ENCODE measurements at regions not wholly inside any gene's neighbourhood (a gene's known extent, or its start where the extent isn't known, plus 50 kb on each side); places are given as distances from the start of the nearest gene placed in this dataset.
"Not testable (repeated sequence)": the region's sequence is repeated elsewhere in the genome, so short reads cannot be mapped to it uniquely, and the experiment has no call there.

DNA sequence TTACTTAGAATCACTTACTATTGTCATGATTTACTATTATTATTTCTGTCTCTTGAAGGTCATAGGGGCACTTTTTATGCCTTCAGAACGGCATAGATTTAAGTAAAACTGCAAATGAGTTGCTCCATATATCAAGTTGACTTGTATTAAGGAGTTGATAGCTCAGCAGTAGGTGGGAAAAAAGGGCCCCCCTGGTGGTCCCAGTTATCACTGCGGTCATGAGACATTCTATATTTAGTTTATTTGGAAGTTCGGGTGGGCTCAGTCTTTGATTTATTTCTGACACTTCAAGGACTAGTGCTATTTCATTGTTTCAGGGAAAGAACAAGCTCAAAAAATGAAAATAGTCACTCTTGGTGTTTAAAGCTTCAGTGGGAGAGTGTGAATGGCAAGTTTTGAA lies 159.3 kb downstream of the SLC24A2 start:
- Histone ChIP-seq H3K79me1 (ENCODE audit: insufficient read depth, low read depth, low read length, poor library complexity, severe bottlenecking) (no peaks in the 10 kb centered on the region), H3K9me3 (ENCODE audit: control insufficient read depth, low read depth, low read length) (no peaks in the 10 kb centered on the region), H3K14ac (ENCODE audit: insufficient read depth, low read length) (no peak overlapping the region), H4K8ac (replicated peaks; ENCODE audit: insufficient read length, low read depth, low read length) (no peak overlapping the region), H3K27me3 (ENCODE audit: insufficient read depth, low read length) (no peaks in the 10 kb centered on the region), H3K56ac (ENCODE audit: insufficient read length, low read depth, low read length) (no peak overlapping the region), H3T11ph (ENCODE audit: low read length) (no peak overlapping the region), H2BK120ac (ENCODE audit: low read depth, low read length, poor library complexity, severe bottlenecking) (no peak overlapping the region), H3K18ac (ENCODE audit: insufficient read length, low read depth, low read length) (no peak overlapping the region), H2BK5ac (ENCODE audit: insufficient read length, low read length) (no peak overlapping the region), H2AFZ (ENCODE audit: low read length) (no peak overlapping the region), H2BK20ac (ENCODE audit: low read depth, low read length, poor library complexity, severe bottlenecking) (no peak overlapping the region), H2BK12ac (ENCODE audit: insufficient read length, low read depth, low read length) (no peak overlapping the region), H3K23ac (ENCODE audit: insufficient read length, low read depth, low read length) (no peak overlapping the region), H3K23me2 (ENCODE audit: insufficient read length, low read depth, low read length, poor library complexity, severe bottlenecking) (no peaks in the 10 kb centered on the region), H3K27ac (ENCODE audit: insufficient read length, low read depth, low read length) (no peak overlapping the region), H3K9ac (ENCODE audit: extremely low read depth, insufficient read length, low read length) (no peak overlapping the region), H4K91ac (ENCODE audit: insufficient read length, low read depth, low read length) (no peak overlapping the region), H2AK5ac (ENCODE audit: insufficient read length, low read length) (no peak overlapping the region), H3K4ac (ENCODE audit: low read depth, low read length) (no peak overlapping the region), H3K4me1 (ENCODE audit: insufficient read depth, low read length) (peaks cover 2% of the 10 kb centered on the region; the same call in 1 of the 2 replicates), H4K20me1 (ENCODE audit: control insufficient read depth, insufficient read depth, insufficient read length) (no peaks in the 10 kb centered on the region), H3K4me2 (ENCODE audit: insufficient read depth, insufficient read length, low read length) (no peak overlapping the region), H4K5ac (ENCODE audit: insufficient read length, low read depth, low read length) (no peak overlapping the region), H3K79me2 (ENCODE audit: insufficient read depth, low read length) (no peaks in the 10 kb centered on the region), H2BK15ac (ENCODE audit: low read depth, low read length) (no peak overlapping the region)
- DNase-seq = no peak
- H3K27me3 Mint-ChIP-seq (ENCODE audit: low read depth) = no peaks in the 10 kb centered on the region
- no peak overlapping the region for H3K27ac Mint-ChIP-seq
- H3K4me1 Mint-ChIP-seq = peaks cover 0 to 6% of the 10 kb centered on the region in 2 experiments; a peak in 2 of 4 replicates
- no CpG with 5 or more reads among the region's 3 CpGs for WGBS (ENCODE audit: extremely low coverage, insufficient read length, low lambda C conversion rate)
- TF ChIP-seq, protein P1, sequence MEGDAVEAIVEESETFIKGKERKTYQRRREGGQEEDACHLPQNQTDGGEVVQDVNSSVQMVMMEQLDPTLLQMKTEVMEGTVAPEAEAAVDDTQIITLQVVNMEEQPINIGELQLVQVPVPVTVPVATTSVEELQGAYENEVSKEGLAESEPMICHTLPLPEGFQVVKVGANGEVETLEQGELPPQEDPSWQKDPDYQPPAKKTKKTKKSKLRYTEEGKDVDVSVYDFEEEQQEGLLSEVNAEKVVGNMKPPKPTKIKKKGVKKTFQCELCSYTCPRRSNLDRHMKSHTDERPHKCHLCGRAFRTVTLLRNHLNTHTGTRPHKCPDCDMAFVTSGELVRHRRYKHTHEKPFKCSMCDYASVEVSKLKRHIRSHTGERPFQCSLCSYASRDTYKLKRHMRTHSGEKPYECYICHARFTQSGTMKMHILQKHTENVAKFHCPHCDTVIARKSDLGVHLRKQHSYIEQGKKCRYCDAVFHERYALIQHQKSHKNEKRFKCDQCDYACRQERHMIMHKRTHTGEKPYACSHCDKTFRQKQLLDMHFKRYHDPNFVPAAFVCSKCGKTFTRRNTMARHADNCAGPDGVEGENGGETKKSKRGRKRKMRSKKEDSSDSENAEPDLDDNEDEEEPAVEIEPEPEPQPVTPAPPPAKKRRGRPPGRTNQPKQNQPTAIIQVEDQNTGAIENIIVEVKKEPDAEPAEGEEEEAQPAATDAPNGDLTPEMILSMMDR (conservative IDR thresholded peaks at IDR 0.05) = peak; percentile 66
- H3K9me3 Mint-ChIP-seq = no peaks in the 10 kb centered on the region
- H3K36me3 Mint-ChIP-seq (ENCODE audit: insufficient read depth in 1 of 3, low read depth in 3 of 3) = no peaks in the 10 kb centered on the region
- no peak overlapping the region for H3K4me3 Mint-ChIP-seq

DNA sequence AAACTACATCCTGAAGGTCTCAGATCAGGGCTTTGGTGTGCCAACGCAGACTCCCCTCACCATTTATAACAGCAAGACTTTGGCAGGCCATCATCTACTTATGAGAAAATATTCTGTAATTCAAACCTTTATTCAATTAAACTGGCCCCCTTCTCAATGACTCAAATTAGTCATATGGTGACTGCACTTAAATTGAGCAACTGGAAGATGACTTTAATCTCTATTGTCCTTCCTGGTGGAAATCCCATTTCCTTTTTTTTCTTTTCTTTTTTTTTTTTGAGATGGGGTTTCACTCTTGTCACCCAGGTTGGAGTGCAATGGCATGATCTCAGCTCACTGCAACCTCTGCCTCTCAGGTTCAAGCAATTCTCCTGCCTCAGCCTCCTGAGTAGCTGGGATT lies 163.4 kb downstream of the SLC24A2 start:
- H3K27me3 ChIP-seq (ENCODE audit: insufficient read depth, low read length); H2BK5ac ChIP-seq (ENCODE audit: insufficient read length, low read length); H2AK5ac ChIP-seq (ENCODE audit: insufficient read length, low read length); H2BK120ac ChIP-seq (ENCODE audit: low read depth, low read length, poor library complexity, severe bottlenecking); H3K4me1 Mint-ChIP-seq; H3K56ac ChIP-seq (ENCODE audit: insufficient read length, low read depth, low read length); H2BK20ac ChIP-seq (ENCODE audit: low read depth, low read length, poor library complexity, severe bottlenecking); H3K4me3 Mint-ChIP-seq; H2BK15ac ChIP-seq (ENCODE audit: low read depth, low read length); H3K79me1 ChIP-seq (ENCODE audit: insufficient read depth, low read depth, low read length, poor library complexity, severe bottlenecking); H2AFZ ChIP-seq (ENCODE audit: low read length); H4K5ac ChIP-seq (ENCODE audit: insufficient read length, low read depth, low read length); H3K36me3 Mint-ChIP-seq (ENCODE audit: insufficient read depth in 1 of 3, low read depth in 3 of 3); H4K20me1 ChIP-seq (ENCODE audit: control insufficient read depth, insufficient read depth, insufficient read length); H4K91ac ChIP-seq (ENCODE audit: insufficient read length, low read depth, low read length); H3T11ph ChIP-seq (ENCODE audit: low read length); H3K14ac ChIP-seq (ENCODE audit: insufficient read depth, low read length); H3K9ac ChIP-seq (ENCODE audit: extremely low read depth, insufficient read length, low read length); H3K79me2 ChIP-seq (ENCODE audit: insufficient read depth, low read length); H3K27ac Mint-ChIP-seq; H3K9me3 ChIP-seq (ENCODE audit: control insufficient read depth, low read depth, low read length); H2BK12ac ChIP-seq (ENCODE audit: insufficient read length, low read depth, low read length); H3K18ac ChIP-seq (ENCODE audit: insufficient read length, low read depth, low read length); H3K9me3 Mint-ChIP-seq; H3K4me1 ChIP-seq (ENCODE audit: insufficient read depth, low read length); H4K8ac ChIP-seq (replicated peaks; ENCODE audit: insufficient read length, low read depth, low read length); H3K4ac ChIP-seq (ENCODE audit: low read depth, low read length); H3K4me2 ChIP-seq (ENCODE audit: insufficient read depth, insufficient read length, low read length); DNase-seq; H3K23ac ChIP-seq (ENCODE audit: insufficient read length, low read depth, low read length); H3K27me3 Mint-ChIP-seq (ENCODE audit: low read depth); H3K23me2 ChIP-seq (ENCODE audit: insufficient read length, low read depth, low read length, poor library complexity, severe bottlenecking); H3K27ac ChIP-seq (ENCODE audit: insufficient read length, low read depth, low read length): not testable (repeated sequence)
- no CpG with 5 or more reads among the region's 1 CpG for WGBS (ENCODE audit: extremely low coverage, insufficient read length, low lambda C conversion rate)
